Transverse colon (tissue), 4 donors: ENCODE measurements at regions not wholly inside any gene's neighbourhood (a gene's known extent, or its start where the extent isn't known, plus 50 kb on each side); places are given as distances from the start of the nearest gene placed in this dataset.
A peak's percentile ranks its signal among the peaks of the same experiment; 100 is the strongest.

Experiments used
- DNase-seq: peaks from one replicate; pipeline ENCODE4 v3.0.0-alpha.2; 2019
- H3K27ac ChIP-seq, 4 donors: fragments of 200-600 bp; sonication (generic); 2 replicates each; pipeline ENCODE4 v1.5.1; 2016 to 2018; ENCODE audit warnings: inconsistent platforms in 4 of 4
- H3K27me3 ChIP-seq: fragments of 200-600 bp; sonication (generic); 2 replicates; pipeline ENCODE4 v1.5.1; 2017; ENCODE audit warnings: inconsistent platforms
- H3K36me3 ChIP-seq, 4 donors: fragments of 200-600 bp; sonication (generic); 2 replicates each; pipeline ENCODE4 v1.5.1; 2017 to 2019; ENCODE audit warnings: inconsistent platforms in 4 of 4
- H3K4me1 ChIP-seq, 4 donors: fragments of 200-600 bp; sonication (generic); 2 replicates each; pipeline ENCODE4 v1.5.1; 2017 to 2020; ENCODE audit warnings: inconsistent platforms in 4 of 4
- H3K4me3 ChIP-seq, 4 donors: fragments of 200-600 bp; sonication (generic); 1 replicate in 1 of 4; 2 replicates in 3 of 4; pipeline versions ENCODE4 v1.5.1 to v1.6.1; 2017 to 2019; ENCODE audit warnings: inconsistent platforms in 4 of 4
- H3K9me3 ChIP-seq, 2 donors: fragments of 200-600 bp; sonication (generic); 2 replicates each; pipeline ENCODE4 v1.5.1; 2017 to 2019; ENCODE audit warnings: inconsistent platforms in 2 of 2
- CTCF ChIP-seq, 5 experiments: fragments of 200-600 bp in 3 of 5; fragments of 450-650 bp in 2 of 5; sonication (generic) in 3 of 5; IDR thresholded peaks; 1 replicate in 2 of 5; 2 replicates in 3 of 5; pipeline ENCODE4 v1.5.1; 2016 to 2017; ENCODE audit warnings: antibody characterized with exemption in 5 of 5, inconsistent platforms in 3 of 5, mild to moderate bottlenecking in 2 of 5, moderate library complexity in 1 of 5
- EP300 ChIP-seq: sonication (generic); formaldehyde crosslinking; IDR thresholded peaks from one replicate; pipeline ENCODE4 v1.6.1; 2017; ENCODE audit warnings: antibody characterized with exemption, low read depth
- POLR2A ChIP-seq: fragments of 450-650 bp; IDR thresholded peaks from one replicate; pipeline ENCODE4 v1.6.1; 2016; ENCODE audit warnings: antibody characterized with exemption, mild to moderate bottlenecking, moderate library complexity
- POLR2AphosphoS5 ChIP-seq, 3 donors: sonication (generic); formaldehyde crosslinking; IDR thresholded peaks; one replicate each; pipeline ENCODE4 v1.6.1; 2016; ENCODE audit warnings: antibody characterized with exemption in 3 of 3
- WGBS, 2 donors: methylation state at CpG; one replicate each; pipeline ENCODE4 v1.1.5; 2018; ENCODE audit warnings: low coverage in 1 of 2; 5-methylcytosine and 5-hydroxymethylcytosine counted together
- in situ Hi-C, 4 donors: fragments of 200-750 bp; cut with MboI; loops; one replicate each; pipeline versions ENCODE4 v1.15.0 to v1.15.1; 2017; ENCODE audit warnings: low sequenced_read_pairs in 3 of 4, low pct_ligation_motif_present in 1 of 4, low pct_unique_long_range_greater_than_20kb in 1 of 4
- intact Hi-C: fragments of 100-400 bp; cut with DNase I; formaldehyde crosslinking; loops from one replicate; pipeline ENCODE4 v1.15.1; 2023; ENCODE audit warnings: low total_unique reads

- Histone ChIP-seq H3K9me3 (no peaks in the 10 kb centered on the region), H3K4me3 (no peak overlapping the region), H3K27me3 (no peaks in the 10 kb centered on the region), H3K27ac (no peak overlapping the region), H3K36me3 (no peaks in the 10 kb centered on the region), H3K4me1 (peaks cover 5 to 33% (median 10%) of the 10 kb centered on the region in 4 donors)
- intact Hi-C loops: no loop called here
- TF ChIP-seq EP300 (no peak), POLR2AphosphoS5 (IDR thresholded peaks at IDR 0.05) (no peak), POLR2A (no peak), CTCF (IDR thresholded peaks at IDR 0.05) (peak; percentile 72 to 82 (median 78))
- WGBS, 2 donors: 29 to 31% methylated on average over 7 to 9 of the region's 9 CpGs
- in situ Hi-C loops: loop anchor here in 2 of 4 donors (10.0 to 25.0 kb wide), 2 partner anchors 182 to 190 kb away; partner anchors contain the start of gene FUT8 (in 1 of the 2)
- DNase-seq: peak; percentile 68
Measured at GRCh38 chr14:65222440-65222858, 120.1 kb upstream of the MAX start.

GRCh38 chr14:65223636-65224035 is 121.3 kb upstream of the MAX start:
- in situ Hi-C loops: loop anchor here in 2 of 4 donors (10.0 to 25.0 kb wide), 2 partner anchors 181 to 189 kb away; partner anchors contain the start of gene FUT8 (in 1 of the 2)

GRCh38 chr14:65224799-65225198 is 122.5 kb upstream of the MAX start:
- 22% methylated on average over 1 of the region's 1 CpG; no CpG with 5 or more reads in 1 of the 2 donors for WGBS, 2 donors
- H3K4me3 ChIP-seq: no peak overlapping the region
- H3K27me3 ChIP-seq: no peaks in the 10 kb centered on the region
- no peaks in the 10 kb centered on the region for H3K9me3 ChIP-seq
- H3K4me1 ChIP-seq: peaks cover 5 to 51% (median 17%) of the 10 kb centered on the region in 4 donors
- DNase-seq: no peak
- H3K36me3 ChIP-seq: no peaks in the 10 kb centered on the region
- in situ Hi-C loops (loop anchor here in 2 of 4 donors (10.0 to 25.0 kb wide), 2 partner anchors 180 to 188 kb away; partner anchors contain the start of gene FUT8 (in 1 of the 2)), intact Hi-C loops (no loop called here)
- no peak for TF ChIP-seq EP300
- no peak for TF ChIP-seq CTCF (IDR thresholded peaks at IDR 0.05)
- TF ChIP-seq POLR2AphosphoS5 (IDR thresholded peaks at IDR 0.05): no peak
- no peak for TF ChIP-seq POLR2A
- H3K27ac ChIP-seq: no peak overlapping the region

More at GRCh38 chr14:65223636-65224035, 121.3 kb upstream of the MAX start:
- intact Hi-C loops: no loop called here
- Histone ChIP-seq H3K4me3 (no peak overlapping the region), H3K27me3 (no peaks in the 10 kb centered on the region), H3K9me3 (no peaks in the 10 kb centered on the region), H3K4me1 (peaks cover 5 to 42% (median 13%) of the 10 kb centered on the region in 4 donors), H3K27ac (no peak overlapping the region), H3K36me3 (no peaks in the 10 kb centered on the region)
- 91 to 95% methylated on average over 4 to 5 of the region's 5 CpGs for WGBS, 2 donors
- no peak for DNase-seq
- no peak for TF ChIP-seq POLR2AphosphoS5 (IDR thresholded peaks at IDR 0.05)
- no peak for TF ChIP-seq CTCF (IDR thresholded peaks at IDR 0.05)
- TF ChIP-seq POLR2A: no peak

GRCh38 chr14:65225299-65226159 is 123.2 kb upstream of the MAX start:
- no peak for DNase-seq
- 70 to 87% methylated on average over 3 to 9 of the region's 9 CpGs for WGBS, 2 donors
- Histone ChIP-seq H3K4me1 (peaks cover 9 to 58% (median 23%) of the 10 kb centered on the region in 4 donors), H3K4me3 (no peak overlapping the region), H3K27me3 (no peaks in the 10 kb centered on the region), H3K27ac (peak overlapping the region in 2 of 4 donors; percentile 73 to 79), H3K36me3 (no peaks in the 10 kb centered on the region), H3K9me3 (no peaks in the 10 kb centered on the region)
- TF ChIP-seq EP300: no peak
- no peak for TF ChIP-seq POLR2AphosphoS5 (IDR thresholded peaks at IDR 0.05)
- TF ChIP-seq POLR2A: no peak
- no peak for TF ChIP-seq CTCF (IDR thresholded peaks at IDR 0.05)
- in situ Hi-C loops: loop anchor here in 1 of 4 donors (10.0 kb wide), 1 partner anchor 179 kb away; no protein-coding TSS in a partner anchor
- intact Hi-C loops: no loop called here
